GM12874 (cell line): ENCODE measurements at regions not wholly inside any gene's neighbourhood (a gene's known extent, or its start where the extent isn't known, plus 50 kb on each side); places are given as distances from the start of the nearest gene placed in this dataset.

ENCODE experiments used
- TF ChIP-seq, protein P1 (sequence below): IDR thresholded peaks from 2 replicates; pipeline ENCODE4 v1.5.1; 2011; ENCODE audit warnings: low read depth, mild to moderate bottlenecking, control low read depth, low read length, moderate library complexity; ENCODE audit not compliant: insufficient read depth

DNA sequence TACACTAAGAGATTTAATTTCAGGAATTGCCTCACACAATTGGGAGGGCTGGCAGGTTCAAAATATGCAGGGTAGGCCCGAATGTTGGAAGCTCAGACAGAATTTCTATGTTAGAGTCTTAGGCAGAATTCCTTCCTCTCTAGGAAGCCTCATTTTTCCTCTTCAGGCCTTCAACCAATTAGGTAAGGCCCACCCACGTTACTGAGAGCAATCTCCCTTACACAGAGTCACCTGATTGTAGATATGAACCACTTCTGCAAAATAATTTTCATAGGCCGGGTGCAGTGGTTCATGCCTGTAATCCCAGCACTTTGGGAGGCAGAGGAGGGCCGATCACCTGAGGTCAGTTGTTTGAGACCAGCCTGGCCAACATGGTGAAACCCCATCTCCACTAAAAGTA, 50.2 kb upstream of the HIVEP1 start:
- TF ChIP-seq, protein P1, sequence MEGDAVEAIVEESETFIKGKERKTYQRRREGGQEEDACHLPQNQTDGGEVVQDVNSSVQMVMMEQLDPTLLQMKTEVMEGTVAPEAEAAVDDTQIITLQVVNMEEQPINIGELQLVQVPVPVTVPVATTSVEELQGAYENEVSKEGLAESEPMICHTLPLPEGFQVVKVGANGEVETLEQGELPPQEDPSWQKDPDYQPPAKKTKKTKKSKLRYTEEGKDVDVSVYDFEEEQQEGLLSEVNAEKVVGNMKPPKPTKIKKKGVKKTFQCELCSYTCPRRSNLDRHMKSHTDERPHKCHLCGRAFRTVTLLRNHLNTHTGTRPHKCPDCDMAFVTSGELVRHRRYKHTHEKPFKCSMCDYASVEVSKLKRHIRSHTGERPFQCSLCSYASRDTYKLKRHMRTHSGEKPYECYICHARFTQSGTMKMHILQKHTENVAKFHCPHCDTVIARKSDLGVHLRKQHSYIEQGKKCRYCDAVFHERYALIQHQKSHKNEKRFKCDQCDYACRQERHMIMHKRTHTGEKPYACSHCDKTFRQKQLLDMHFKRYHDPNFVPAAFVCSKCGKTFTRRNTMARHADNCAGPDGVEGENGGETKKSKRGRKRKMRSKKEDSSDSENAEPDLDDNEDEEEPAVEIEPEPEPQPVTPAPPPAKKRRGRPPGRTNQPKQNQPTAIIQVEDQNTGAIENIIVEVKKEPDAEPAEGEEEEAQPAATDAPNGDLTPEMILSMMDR = no peak

DNA sequence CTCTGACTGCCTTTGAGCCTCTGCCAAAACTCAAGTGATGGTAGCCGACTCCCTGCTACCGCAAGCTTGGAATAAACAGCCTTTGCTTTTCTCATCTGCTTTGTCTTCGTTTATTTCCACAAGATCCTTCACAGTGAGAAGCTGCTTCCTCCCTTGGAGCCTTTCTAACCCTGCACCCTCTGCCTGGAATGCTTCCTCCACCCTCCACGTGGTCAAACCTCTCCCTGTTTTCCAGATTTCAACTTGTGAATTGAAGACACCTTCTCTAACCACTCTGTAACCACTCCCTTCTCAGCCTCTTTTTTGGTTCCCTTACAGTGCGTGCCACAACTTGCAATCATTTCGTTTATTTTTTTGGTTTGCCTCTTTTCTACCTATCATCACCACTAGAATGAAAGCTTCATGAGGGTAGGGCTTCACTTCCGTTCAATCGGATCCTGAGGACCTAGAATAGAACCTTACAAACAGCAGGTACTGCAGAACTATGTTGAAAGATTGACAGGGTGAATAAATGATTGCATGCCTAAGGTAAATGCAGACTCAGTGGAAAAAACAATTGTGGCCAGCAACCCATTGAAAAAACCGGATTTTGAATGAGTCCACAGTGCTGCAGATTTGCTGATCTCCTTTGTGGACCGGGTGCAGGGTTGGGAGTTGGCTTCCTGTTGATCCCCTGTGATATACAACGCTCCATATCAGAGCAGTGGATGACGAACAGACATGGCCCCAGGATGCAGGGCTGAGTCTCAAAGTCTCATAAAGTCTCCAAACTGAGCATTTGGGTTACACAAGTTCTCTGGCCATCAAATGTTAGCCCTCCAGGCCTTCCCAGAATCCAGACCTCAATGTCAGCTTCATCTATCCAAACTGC, 51.0 kb upstream of the HIVEP1 start:
- TF ChIP-seq, protein P1 = no peak

DNA sequence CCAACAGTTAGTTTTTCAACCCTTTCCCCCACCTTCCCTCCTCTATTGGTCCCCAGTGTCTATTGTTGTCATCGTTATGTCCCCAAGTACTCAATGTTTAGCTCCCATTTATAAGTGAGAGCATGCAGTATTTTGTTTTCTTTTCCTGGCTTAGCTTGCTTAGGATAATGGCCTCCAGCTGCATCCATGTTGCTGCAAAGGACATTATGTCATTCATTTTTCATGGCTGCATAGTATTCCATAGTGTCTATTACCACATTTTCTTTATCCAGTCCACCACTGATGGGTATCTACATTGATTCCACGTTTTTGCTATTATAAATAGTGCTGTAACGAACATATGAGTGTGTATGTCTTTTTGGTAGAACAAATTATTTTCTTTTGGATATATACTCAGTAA, 55.3 kb upstream of the HIVEP1 start:
- TF ChIP-seq, protein P1 = no peak

DNA sequence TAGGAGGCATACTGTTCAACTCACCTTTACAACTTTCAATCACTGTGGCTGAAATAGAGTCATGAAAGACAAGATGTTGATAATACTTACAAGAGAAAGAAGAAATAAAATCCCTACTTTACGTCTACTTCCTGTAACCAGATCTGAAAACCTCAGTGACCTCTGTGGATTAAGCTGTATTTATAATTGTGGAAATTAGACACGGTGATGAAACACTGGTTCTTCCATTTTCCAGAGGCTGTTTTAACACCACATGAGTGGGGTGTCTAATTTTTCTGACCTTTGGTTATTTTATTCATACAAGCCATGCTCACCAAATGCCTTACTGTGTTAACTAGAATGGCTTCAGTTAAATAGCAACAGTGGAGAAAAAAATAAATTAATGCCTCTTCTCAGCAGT, 58.5 kb upstream of the HIVEP1 start:
- TF ChIP-seq, protein P1 = no peak

DNA sequence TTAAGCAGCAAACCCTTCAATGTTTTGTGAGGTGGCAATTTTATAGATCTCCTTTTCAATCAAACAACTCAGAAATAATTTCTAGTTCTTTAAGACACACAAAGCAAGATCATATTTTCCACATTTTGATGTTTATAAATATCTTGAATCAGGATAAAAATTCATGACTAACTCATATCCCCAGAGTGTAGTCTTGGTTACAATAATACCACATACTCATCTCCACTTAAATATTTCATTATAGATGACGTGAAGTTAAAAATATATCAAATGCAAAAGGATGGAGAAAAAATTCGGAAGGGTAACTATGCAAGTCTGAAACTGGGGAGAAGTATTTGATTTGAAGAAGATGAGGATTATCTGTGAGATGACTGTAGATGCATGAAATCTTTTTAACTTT, 59.8 kb upstream of the HIVEP1 start:
- TF ChIP-seq, protein P1 = no peak

DNA sequence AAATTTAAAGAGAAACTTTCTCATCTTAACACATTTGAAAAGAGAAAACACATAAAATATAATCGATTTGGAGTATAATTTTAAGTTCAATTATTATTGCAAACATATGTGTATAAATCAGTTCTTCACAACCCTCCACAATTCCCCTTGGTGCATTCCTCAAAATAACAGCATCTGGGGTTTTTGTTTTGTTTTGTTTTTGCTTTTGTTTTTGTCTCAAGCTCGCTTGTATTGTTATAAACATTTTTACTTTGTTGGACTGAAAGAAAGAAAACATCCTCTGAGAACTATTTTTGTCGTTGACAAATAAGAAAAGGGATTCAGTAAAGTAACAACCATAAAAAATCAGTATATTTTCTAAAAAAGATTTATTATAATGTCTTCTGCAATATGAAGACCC, 60.2 kb upstream of the HIVEP1 start:
- TF ChIP-seq, protein P1 = no peak

DNA sequence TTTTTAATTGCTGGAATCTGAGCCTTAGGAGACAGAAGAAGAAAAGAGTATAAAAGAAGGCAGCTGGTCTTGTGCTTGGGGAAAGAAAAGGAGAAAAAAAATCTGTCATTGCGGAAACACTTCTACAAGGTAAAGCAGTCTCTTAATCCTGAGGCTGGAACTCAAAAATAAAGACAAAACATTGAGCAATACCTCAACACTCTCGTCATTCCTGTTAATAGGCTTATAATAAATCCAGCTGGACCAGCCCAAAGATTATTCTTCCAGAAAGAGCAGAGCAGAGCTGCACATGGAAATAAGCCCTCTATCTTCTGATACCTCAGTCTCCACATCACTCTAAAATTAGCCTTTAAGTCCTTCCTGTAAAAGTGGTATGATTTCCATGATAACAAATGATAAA, 62.0 kb upstream of the HIVEP1 start:
- TF ChIP-seq, protein P1 = no peak
